Heart right ventricle (tissue), 16 donors: ENCODE measurements at regions not wholly inside any gene's neighbourhood (a gene's known extent, or its start where the extent isn't known, plus 50 kb on each side); places are given as distances from the start of the nearest gene placed in this dataset.

Experiments used
- ATAC-seq, 8 donors: fragments of 200-7000 bp; cut with Tn5 transposase; one replicate each; pipeline ENCODE4 v1.9.1; 2020; ENCODE audit warnings: mild to moderate bottlenecking in 8 of 8, moderate library complexity in 8 of 8, moderate number of reproducible peaks in 1 of 8
- DNase-seq, 2 donors: peaks; one replicate each; pipeline ENCODE4 v3.0.0-alpha.2; 2020
- H3K27ac ChIP-seq, 10 donors: fragments of 200-600 bp; sonication (generic) in 2 of 10; one replicate each; pipeline versions ENCODE4 v1.5.0 to v1.8.0; 2020 to 2022; ENCODE audit warnings: mild to moderate bottlenecking in 3 of 10
- H3K27me3 ChIP-seq, 7 donors: fragments of 200-600 bp; one replicate each; pipeline ENCODE4 v1.8.0; 2021 to 2022; ENCODE audit warnings: mild to moderate bottlenecking in 2 of 7
- H3K36me3 ChIP-seq, 9 donors: fragments of 200-600 bp; sonication (generic) in 1 of 9; one replicate each; pipeline versions ENCODE4 v1.5.0 to v1.8.0; 2020 to 2022; ENCODE audit warnings: mild to moderate bottlenecking in 2 of 9
- H3K4me1 ChIP-seq, 9 donors: fragments of 200-600 bp; sonication (generic) in 1 of 9; one replicate each; pipeline versions ENCODE4 v1.5.0 to v1.8.0; 2020 to 2022; ENCODE audit warnings: mild to moderate bottlenecking in 4 of 9
- H3K4me3 ChIP-seq, 10 donors: fragments of 200-600 bp; sonication (generic) in 2 of 10; one replicate each; pipeline versions ENCODE4 v1.5.0 to v1.8.0; 2020 to 2022; ENCODE audit warnings: mild to moderate bottlenecking in 7 of 10, moderate library complexity in 2 of 10
- H3K9me3 ChIP-seq, 11 donors: fragments of 200-600 bp in 10 of 11; sonication (generic) in 2 of 11; one replicate each; pipeline versions ENCODE4 v1.5.0 to v1.8.0; 2013 to 2022; ENCODE audit warnings: mild to moderate bottlenecking in 2 of 11, control low read depth in 1 of 11, moderate library complexity in 1 of 11
- WGBS, 2 donors: extraction: QIAGEN DNeasy Blood & Tissue Kit; methylation state at CpG; one replicate each; pipeline ENCODE4 v1.1.7; 2013; ENCODE audit warnings: inconsistent platforms in 1 of 2; 5-methylcytosine and 5-hydroxymethylcytosine counted together
- intact Hi-C, 10 donors: fragments of 100-400 bp; cut with DNase I; formaldehyde crosslinking; loops; one replicate each; pipeline versions ENCODE4 v1.11.1 to v1.14.2; 2022
- TF ChIP-seq, protein P1 (sequence below), 9 donors: fragments of 200-600 bp; sonication (generic) in 2 of 9; IDR thresholded peaks; one replicate each; pipeline versions ENCODE4 v1.5.0 to v1.8.0; 2021 to 2022; ENCODE audit warnings: antibody characterized with exemption in 9 of 9, mild to moderate bottlenecking in 5 of 9, moderate library complexity in 1 of 9
- donor health status: Arrhythmogenic right ventricular cardiomyopathy.
- donor health status: ischemic (EF 13 %, LVEDD 7.1; RV severe dilation, severe dysfunction).
- donor health status: healthy with polysubstance abuse.
- donor health status: DM: no; HTN: yes; CAD: no.
- donor health status: DM: no; HTN: no; CAD: no.
- donor health status: ischemic (EF 25% LVEDD 6.9; RV normal size, moderate dysfunction).
- donor health status: ischemic (EF 25% LVEDD 5.7; RV mildly dilated, moderate dysfunction).
- donor health status: healthy.
- donor health status: DM: yes; HTN: yes; CAD: no.
- donor health status: Ischemic cardiomyopathy.
- donor health status: ischemic (EF 35%, LVEDD 5.7; RV mildly dilated, moderate dysfunction).
- donor health status: nonischemic (EF 11% LVEDD 7.7; RV severe dilation, severe dysfunction).
- donor health status: DM: yes; HTN: yes; CAD: no.
- donor health status: PGD.
- donor health status: ischemic (EF 29% LVEDD 5.4; RV normal size, mild dysfunction).
- donor health status: nonischemic (EF 23%, LVEDD 6.1; RV moderate dilation, normal function).

DNA sequence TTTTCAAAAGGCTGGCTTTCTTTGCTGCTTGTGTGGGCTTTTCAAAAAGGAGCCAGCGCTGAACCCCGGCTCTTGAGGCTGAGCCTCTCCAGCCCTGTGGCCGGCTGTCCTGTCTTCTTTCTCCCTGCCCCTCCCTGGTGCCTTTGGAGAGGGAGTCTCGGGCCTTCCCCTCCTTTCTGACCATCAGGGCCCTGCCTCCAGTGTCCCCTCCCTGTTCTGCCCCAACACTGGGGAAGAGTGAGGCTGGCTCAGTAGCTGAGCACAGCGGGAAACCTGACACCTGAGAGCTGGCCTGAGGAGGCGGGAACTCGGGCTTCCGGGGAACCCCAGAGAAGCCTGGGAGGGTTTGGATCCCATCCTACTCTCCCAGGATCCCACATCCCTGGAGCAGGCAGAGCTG lies 232.1 kb downstream of the LOXHD1 start:
- intact Hi-C loops, result loop anchor here in 2 of 10 donors (5.0 to 10.0 kb wide), 3 partner anchors 47 to 90 kb away; a partner anchor contains a TSS
- Histone ChIP-seq H3K27ac (no peak overlapping the region), H3K36me3 (no peaks in the 10 kb centered on the region), H3K27me3 (no peaks in the 10 kb centered on the region), H3K4me1 (peaks cover 0 to 18% (median 1%) of the 10 kb centered on the region in 9 donors), H3K4me3 (no peak overlapping the region), H3K9me3 (no peaks in the 10 kb centered on the region)
- TF ChIP-seq, protein P1, sequence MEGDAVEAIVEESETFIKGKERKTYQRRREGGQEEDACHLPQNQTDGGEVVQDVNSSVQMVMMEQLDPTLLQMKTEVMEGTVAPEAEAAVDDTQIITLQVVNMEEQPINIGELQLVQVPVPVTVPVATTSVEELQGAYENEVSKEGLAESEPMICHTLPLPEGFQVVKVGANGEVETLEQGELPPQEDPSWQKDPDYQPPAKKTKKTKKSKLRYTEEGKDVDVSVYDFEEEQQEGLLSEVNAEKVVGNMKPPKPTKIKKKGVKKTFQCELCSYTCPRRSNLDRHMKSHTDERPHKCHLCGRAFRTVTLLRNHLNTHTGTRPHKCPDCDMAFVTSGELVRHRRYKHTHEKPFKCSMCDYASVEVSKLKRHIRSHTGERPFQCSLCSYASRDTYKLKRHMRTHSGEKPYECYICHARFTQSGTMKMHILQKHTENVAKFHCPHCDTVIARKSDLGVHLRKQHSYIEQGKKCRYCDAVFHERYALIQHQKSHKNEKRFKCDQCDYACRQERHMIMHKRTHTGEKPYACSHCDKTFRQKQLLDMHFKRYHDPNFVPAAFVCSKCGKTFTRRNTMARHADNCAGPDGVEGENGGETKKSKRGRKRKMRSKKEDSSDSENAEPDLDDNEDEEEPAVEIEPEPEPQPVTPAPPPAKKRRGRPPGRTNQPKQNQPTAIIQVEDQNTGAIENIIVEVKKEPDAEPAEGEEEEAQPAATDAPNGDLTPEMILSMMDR (IDR thresholded peaks at IDR 0.05), result no peak
- ATAC-seq (peak in 1 of 8 donors; percentile 14), DNase-seq (no peak)
- 66 to 71% methylated on average over 8 of the region's 8 CpGs for WGBS, 2 donors

DNA sequence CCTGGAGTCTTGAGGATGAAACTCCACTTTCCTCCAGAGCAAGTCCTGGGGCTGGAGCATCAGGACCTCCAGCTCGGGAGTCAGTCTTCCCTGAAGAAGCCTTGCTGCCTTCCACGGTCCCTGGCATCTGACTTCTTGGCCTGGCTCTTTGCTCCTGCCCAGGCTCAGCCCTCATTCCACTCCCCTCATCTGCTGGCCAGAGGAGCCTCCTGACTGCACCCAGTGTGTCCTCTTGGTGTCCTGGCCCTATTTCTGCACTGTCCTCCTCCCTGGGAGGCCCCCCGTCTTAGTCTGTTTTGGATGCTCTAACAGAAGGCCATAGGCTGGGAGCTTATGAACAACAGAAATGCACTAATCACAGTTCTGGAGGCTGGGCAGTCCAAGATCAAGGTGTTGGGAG lies 231.5 kb downstream of the LOXHD1 start:
- ATAC-seq (no peak), DNase-seq (no peak)
- Histone ChIP-seq H3K4me3 (no peak overlapping the region), H3K27ac (no peak overlapping the region), H3K4me1 (peaks cover 0 to 15% (median 0%) of the 10 kb centered on the region in 9 donors), H3K36me3 (no peaks in the 10 kb centered on the region), H3K27me3 (no peaks in the 10 kb centered on the region), H3K9me3 (no peaks in the 10 kb centered on the region)
- TF ChIP-seq, protein P1 (IDR thresholded peaks at IDR 0.05), result no peak
- 93 to 96% methylated on average over 3 of the region's 3 CpGs for WGBS, 2 donors
- intact Hi-C loops, result loop anchor here in 1 of 10 donors (10.0 kb wide), 2 partner anchors 49 to 91 kb away; a partner anchor contains a TSS

DNA sequence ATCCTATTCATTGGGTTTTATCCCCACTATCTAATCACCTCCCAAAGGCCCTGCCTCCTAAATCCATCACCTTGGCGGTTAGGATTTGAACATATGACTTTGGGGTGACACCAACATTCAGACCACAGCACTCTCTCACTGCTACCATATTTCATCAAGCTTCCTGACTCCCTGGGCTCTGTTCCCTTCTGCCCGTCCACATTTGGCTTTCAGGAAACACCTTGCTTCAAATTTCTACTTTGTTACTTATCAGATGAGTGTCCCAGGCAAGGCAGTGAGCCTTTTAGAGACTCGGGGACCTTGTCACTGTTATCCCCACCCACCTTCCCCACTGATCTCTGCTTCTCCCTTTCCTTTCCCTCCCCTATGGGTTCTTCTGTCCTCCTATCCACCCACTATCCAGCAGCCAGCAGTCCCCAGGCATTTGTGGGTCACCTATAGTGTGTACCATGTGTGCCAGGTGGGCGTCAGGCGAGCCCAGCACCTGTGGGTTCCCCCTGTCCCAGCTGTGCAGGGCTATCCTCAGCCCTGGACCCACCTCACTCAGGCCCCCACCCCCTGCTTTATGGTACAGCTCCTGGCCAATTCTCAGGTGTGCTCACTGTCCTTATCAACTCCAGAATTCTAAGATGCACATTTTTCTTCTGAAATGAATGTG lies 230.9 kb downstream of the LOXHD1 start:
- 88 to 89% methylated on average over 5 of the region's 5 CpGs for WGBS, 2 donors
- DNase-seq, result no peak
- TF ChIP-seq, protein P1 (IDR thresholded peaks at IDR 0.05), result no peak
- Histone ChIP-seq H3K9me3 (no peaks in the 10 kb centered on the region), H3K4me1 (peaks cover 0 to 15% (median 0%) of the 10 kb centered on the region in 9 donors), H3K27me3 (no peaks in the 10 kb centered on the region), H3K36me3 (no peaks in the 10 kb centered on the region), H3K4me3 (no peak overlapping the region), H3K27ac (no peak overlapping the region)
- intact Hi-C loops, result loop anchor here in 1 of 10 donors (10.0 kb wide), 2 partner anchors 49 to 91 kb away; a partner anchor contains a TSS
- peak in 1 of 8 donors; percentile 25 for ATAC-seq

DNA sequence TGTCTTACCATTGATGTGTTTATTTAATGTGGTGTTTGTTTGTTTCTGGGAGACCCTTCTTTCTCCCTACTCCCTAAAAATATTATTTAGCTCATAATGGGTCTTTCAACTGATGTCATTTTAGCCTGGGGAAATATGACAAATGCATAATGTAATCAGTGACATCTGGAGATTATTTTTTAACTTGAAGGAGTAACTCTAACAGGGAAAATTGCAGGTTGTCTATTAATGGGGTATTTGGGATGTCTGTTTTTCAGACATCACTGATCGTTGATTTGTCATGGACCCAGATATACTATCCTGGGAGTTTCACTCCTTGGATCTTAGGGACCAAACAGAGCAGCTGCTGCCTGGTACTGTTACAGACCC lies 230.4 kb downstream of the LOXHD1 start:
- Histone ChIP-seq H3K27ac (no peak overlapping the region), H3K36me3 (no peaks in the 10 kb centered on the region), H3K4me1 (peaks cover 0 to 12% (median 0%) of the 10 kb centered on the region in 9 donors), H3K9me3 (no peaks in the 10 kb centered on the region), H3K27me3 (no peaks in the 10 kb centered on the region), H3K4me3 (no peak overlapping the region)
- 95 to 100% methylated on average over 1 of the region's 1 CpG for WGBS, 2 donors
- TF ChIP-seq, protein P1 (IDR thresholded peaks at IDR 0.05), result no peak
- ATAC-seq (no peak), DNase-seq (no peak)
- intact Hi-C loops, result loop anchor here in 1 of 10 donors (10.0 kb wide), 2 partner anchors 48 to 92 kb away; a partner anchor contains a TSS
